ENCODE measurements at regions not wholly inside any gene's neighbourhood (a gene's known extent, or its start where the extent isn't known, plus 50 kb on each side); places are given as distances from the start of the nearest gene placed in this dataset.

- Histone ChIP-seq H3K4me1 (ENCODE audit: control insufficient read depth, insufficient read depth, low read length) (no peaks in the 10 kb centered on the region), H3K36me3 (ENCODE audit: control insufficient read depth in 2 of 2, insufficient read depth in 1 of 2, low read length in 2 of 2) (no peaks in the 10 kb centered on the region), H3K9me3 (ENCODE audit: control insufficient read depth, insufficient read depth, low read depth, low read length) (no peaks in the 10 kb centered on the region), H3K27ac (ENCODE audit: extremely low read depth, low read depth, low read length) (no peak overlapping the region), H3K4me3 (ENCODE audit: low read depth, low read length) (no peak overlapping the region)
- POLR2A ChIA-PET = no interaction called here
- CTCF ChIA-PET = interaction anchor here (0.7 to 0.8 kb wide), 3 partner anchors 307 to 1673 kb away, joined by 3 to 4 read pairs (median 3); partner anchors contain the start of gene BCL6
- TF ChIP-seq ZNF629 (tag by site-specific recombination; IDR thresholded peaks at IDR 0.05) = no peak
- TF ChIP-seq ZFHX2 (tag by site-specific recombination; conservative IDR thresholded peaks at IDR 0.05) = peak; percentile 52
- no peak for TF ChIP-seq AEBP2 (tag by site-specific recombination; IDR thresholded peaks at IDR 0.05; ENCODE audit: borderline replicate concordance)
- TF ChIP-seq RBAK (tag by site-specific recombination; IDR thresholded peaks at IDR 0.05) = no peak
- no peak for TF ChIP-seq IKZF3 (tag by site-specific recombination; IDR thresholded peaks at IDR 0.05)
- no peak for TF ChIP-seq ZNF335 (tag by site-specific recombination; conservative IDR thresholded peaks at IDR 0.05)
- TF ChIP-seq ZNF610 (tag by site-specific recombination; IDR thresholded peaks at IDR 0.05; ENCODE audit: borderline replicate concordance) = no peak
Measured at GRCh38 chr3:188052169-188053035, 101.6 kb upstream of the LPP start.

GRCh38 chr3:188053036-188053340 is 101.0 kb upstream of the LPP start:
- H3K9me3 ChIP-seq (ENCODE audit: control insufficient read depth, insufficient read depth, low read depth, low read length) = no peaks in the 10 kb centered on the region
- TF ChIP-seq ZNF449 (tag by site-specific recombination; IDR thresholded peaks at IDR 0.05) (no peak), ZNF701 (tag by site-specific recombination; IDR thresholded peaks at IDR 0.05) (no peak), ZNF175 (tag by site-specific recombination; IDR thresholded peaks at IDR 0.05) (no peak), ZSCAN5A (tag by site-specific recombination; IDR thresholded peaks at IDR 0.05) (no peak), ZBTB17 (tag by site-specific recombination; IDR thresholded peaks at IDR 0.05) (no peak), KLF10 (tag by site-specific recombination; IDR thresholded peaks at IDR 0.05) (no peak), ZBTB21 (tag by site-specific recombination; IDR thresholded peaks at IDR 0.05) (no peak), ZNF670 (tag by site-specific recombination; IDR thresholded peaks at IDR 0.05; ENCODE audit: low read depth) (no peak), ZNF600 (tag by site-specific recombination; IDR thresholded peaks at IDR 0.05) (no peak)
- no peaks in the 10 kb centered on the region for H3K36me3 ChIP-seq (ENCODE audit: control insufficient read depth in 2 of 2, insufficient read depth in 1 of 2, low read length in 2 of 2)
- H3K4me3 ChIP-seq (ENCODE audit: low read depth, low read length) = no peak overlapping the region
- H3K27ac ChIP-seq (ENCODE audit: extremely low read depth, low read depth, low read length) = no peak overlapping the region
- POLR2A ChIA-PET = no interaction called here
- CTCF ChIA-PET = interaction anchor here (0.7 kb wide), 1 partner anchor 1673 kb away, joined by 4 read pairs; no protein-coding TSS in a partner anchor
- H3K4me1 ChIP-seq (ENCODE audit: control insufficient read depth, insufficient read depth, low read length) = no peaks in the 10 kb centered on the region

- Histone ChIP-seq H3K4me1 (ENCODE audit: control insufficient read depth, insufficient read depth, low read length) (no peaks in the 10 kb centered on the region), H3K9me3 (ENCODE audit: control insufficient read depth, insufficient read depth, low read depth, low read length) (no peaks in the 10 kb centered on the region), H3K4me3 (ENCODE audit: low read depth, low read length) (no peak overlapping the region), H3K36me3 (ENCODE audit: control insufficient read depth in 2 of 2, insufficient read depth in 1 of 2, low read length in 2 of 2) (no peaks in the 10 kb centered on the region), H3K27ac (ENCODE audit: extremely low read depth, low read depth, low read length) (no peak overlapping the region)
- no peak for TF ChIP-seq KLF17 (tag by site-specific recombination; IDR thresholded peaks at IDR 0.05)
- TF ChIP-seq ZNF350 (tag by site-specific recombination; IDR thresholded peaks at IDR 0.05) = no peak
- TF ChIP-seq YY1 (tag by site-specific recombination; IDR thresholded peaks at IDR 0.05) = no peak
- TF ChIP-seq ZFP41 (tag by site-specific recombination; IDR thresholded peaks at IDR 0.05; ENCODE audit: borderline replicate concordance) = no peak
- TF ChIP-seq ZNF112 (tag by site-specific recombination; IDR thresholded peaks at IDR 0.05) = no peak
- no peak for TF ChIP-seq ZFP37 (tag by site-specific recombination; IDR thresholded peaks at IDR 0.05)
- TF ChIP-seq ZBTB17 (tag by site-specific recombination; IDR thresholded peaks at IDR 0.05) = no peak
- no peak for TF ChIP-seq REPIN1 (tag by site-specific recombination; IDR thresholded peaks at IDR 0.05; ENCODE audit: low read depth)
- no peak for TF ChIP-seq ZNF16 (tag by site-specific recombination; IDR thresholded peaks at IDR 0.05; ENCODE audit: low read depth)
- TF ChIP-seq ZNF777 (tag by site-specific recombination; IDR thresholded peaks at IDR 0.05; ENCODE audit: borderline replicate concordance) = no peak
- no peak for TF ChIP-seq ZNF24 (tag by site-specific recombination; IDR thresholded peaks at IDR 0.05)
- CTCF ChIA-PET = no interaction called here
- POLR2A ChIA-PET = no interaction called here
Measured at GRCh38 chr3:188053710-188054380, 100.1 kb upstream of the LPP start.

Measured in HEK293 (cell line).